ENCODE measurements at regions not wholly inside any gene's neighbourhood (a gene's known extent, or its start where the extent isn't known, plus 50 kb on each side); places are given as distances from the start of the nearest gene placed in this dataset.

DNA sequence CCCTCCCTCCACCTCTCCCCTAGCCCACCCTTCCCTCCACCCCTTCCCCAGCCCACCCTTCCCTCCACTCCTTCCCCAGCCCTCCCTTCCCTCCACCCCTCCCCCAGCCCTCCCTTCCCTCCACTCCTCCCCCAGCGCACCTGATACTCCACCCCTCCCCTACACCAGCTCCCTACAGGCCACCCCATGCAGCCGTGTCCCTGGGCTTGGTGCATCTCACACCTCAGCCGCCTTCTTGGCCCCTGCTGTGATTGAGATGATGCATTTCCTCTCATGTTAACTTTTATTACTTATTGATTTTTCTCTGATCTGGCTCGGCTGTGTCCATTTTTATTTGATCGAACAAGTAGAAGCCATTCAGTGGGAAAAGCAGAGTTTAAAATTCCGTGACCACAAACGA lies 243.8 kb downstream of the MATN1 start:
- 76% methylated on average over 7 of the region's 7 CpGs for WGBS
- Histone ChIP-seq H3K4me1 (ENCODE audit: control insufficient read depth in 4 of 4, insufficient read depth in 4 of 4, low read length in 3 of 4) (no peaks in the 10 kb centered on the region), H3K27me3 (ENCODE audit: control insufficient read depth in 4 of 4, insufficient read depth in 4 of 4, low read length in 3 of 4) (no peaks in the 10 kb centered on the region), H3K4me3 (ENCODE audit: low read depth in 1 of 3, low read length in 3 of 3) (no peak overlapping the region), H3K36me3 (ENCODE audit: control insufficient read depth in 4 of 4, insufficient read depth in 3 of 4, low read depth in 1 of 4, low read length in 3 of 4) (no peaks in the 10 kb centered on the region), H3K9ac (ENCODE audit: low read depth in 1 of 2, low read length in 2 of 2) (no peak overlapping the region), H3K9me3 (ENCODE audit: control insufficient read depth in 4 of 4, low read length in 3 of 4) (peaks cover 0 to 6% (median 0%) of the 10 kb centered on the region in 4 donors), H3K27ac (ENCODE audit: low read depth in 1 of 2, low read length in 2 of 2) (no peak overlapping the region)
- TF ChIP-seq SP1 (IDR thresholded peaks at IDR 0.05) (no peak), HNF4G (IDR thresholded peaks at IDR 0.05) (no peak), EGR1 (IDR thresholded peaks at IDR 0.05; ENCODE audit: low read depth in 2 of 2) (no peak), RXRA (IDR thresholded peaks at IDR 0.05) (no peak), YY1 (IDR thresholded peaks at IDR 0.05) (no peak), NR2F2 (IDR thresholded peaks at IDR 0.05) (no peak), GABPA (IDR thresholded peaks at IDR 0.05 in 1 of 2, conservative IDR thresholded peaks at IDR 0.05 in 1 of 2) (no peak), RAD21 (IDR thresholded peaks at IDR 0.05) (no peak), ZBTB33 (IDR thresholded peaks at IDR 0.05) (no peak), FOXA1 (IDR thresholded peaks at IDR 0.05) (no peak), MAX (IDR thresholded peaks at IDR 0.05) (no peak), HNF4A (conservative IDR thresholded peaks at IDR 0.05) (no peak), TAF1 (conservative IDR thresholded peaks at IDR 0.05) (no peak), FOXA2 (IDR thresholded peaks at IDR 0.05) (no peak), JUND (IDR thresholded peaks at IDR 0.05) (no peak)
- TF ChIP-seq, protein P1, sequence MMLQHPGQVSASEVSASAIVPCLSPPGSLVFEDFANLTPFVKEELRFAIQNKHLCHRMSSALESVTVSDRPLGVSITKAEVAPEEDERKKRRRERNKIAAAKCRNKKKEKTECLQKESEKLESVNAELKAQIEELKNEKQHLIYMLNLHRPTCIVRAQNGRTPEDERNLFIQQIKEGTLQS (IDR thresholded peaks at IDR 0.05): no peak
- TF ChIP-seq, protein P2, sequence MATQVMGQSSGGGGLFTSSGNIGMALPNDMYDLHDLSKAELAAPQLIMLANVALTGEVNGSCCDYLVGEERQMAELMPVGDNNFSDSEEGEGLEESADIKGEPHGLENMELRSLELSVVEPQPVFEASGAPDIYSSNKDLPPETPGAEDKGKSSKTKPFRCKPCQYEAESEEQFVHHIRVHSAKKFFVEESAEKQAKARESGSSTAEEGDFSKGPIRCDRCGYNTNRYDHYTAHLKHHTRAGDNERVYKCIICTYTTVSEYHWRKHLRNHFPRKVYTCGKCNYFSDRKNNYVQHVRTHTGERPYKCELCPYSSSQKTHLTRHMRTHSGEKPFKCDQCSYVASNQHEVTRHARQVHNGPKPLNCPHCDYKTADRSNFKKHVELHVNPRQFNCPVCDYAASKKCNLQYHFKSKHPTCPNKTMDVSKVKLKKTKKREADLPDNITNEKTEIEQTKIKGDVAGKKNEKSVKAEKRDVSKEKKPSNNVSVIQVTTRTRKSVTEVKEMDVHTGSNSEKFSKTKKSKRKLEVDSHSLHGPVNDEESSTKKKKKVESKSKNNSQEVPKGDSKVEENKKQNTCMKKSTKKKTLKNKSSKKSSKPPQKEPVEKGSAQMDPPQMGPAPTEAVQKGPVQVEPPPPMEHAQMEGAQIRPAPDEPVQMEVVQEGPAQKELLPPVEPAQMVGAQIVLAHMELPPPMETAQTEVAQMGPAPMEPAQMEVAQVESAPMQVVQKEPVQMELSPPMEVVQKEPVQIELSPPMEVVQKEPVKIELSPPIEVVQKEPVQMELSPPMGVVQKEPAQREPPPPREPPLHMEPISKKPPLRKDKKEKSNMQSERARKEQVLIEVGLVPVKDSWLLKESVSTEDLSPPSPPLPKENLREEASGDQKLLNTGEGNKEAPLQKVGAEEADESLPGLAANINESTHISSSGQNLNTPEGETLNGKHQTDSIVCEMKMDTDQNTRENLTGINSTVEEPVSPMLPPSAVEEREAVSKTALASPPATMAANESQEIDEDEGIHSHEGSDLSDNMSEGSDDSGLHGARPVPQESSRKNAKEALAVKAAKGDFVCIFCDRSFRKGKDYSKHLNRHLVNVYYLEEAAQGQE (IDR thresholded peaks at IDR 0.05): no peak
- TF ChIP-seq, protein P3, sequence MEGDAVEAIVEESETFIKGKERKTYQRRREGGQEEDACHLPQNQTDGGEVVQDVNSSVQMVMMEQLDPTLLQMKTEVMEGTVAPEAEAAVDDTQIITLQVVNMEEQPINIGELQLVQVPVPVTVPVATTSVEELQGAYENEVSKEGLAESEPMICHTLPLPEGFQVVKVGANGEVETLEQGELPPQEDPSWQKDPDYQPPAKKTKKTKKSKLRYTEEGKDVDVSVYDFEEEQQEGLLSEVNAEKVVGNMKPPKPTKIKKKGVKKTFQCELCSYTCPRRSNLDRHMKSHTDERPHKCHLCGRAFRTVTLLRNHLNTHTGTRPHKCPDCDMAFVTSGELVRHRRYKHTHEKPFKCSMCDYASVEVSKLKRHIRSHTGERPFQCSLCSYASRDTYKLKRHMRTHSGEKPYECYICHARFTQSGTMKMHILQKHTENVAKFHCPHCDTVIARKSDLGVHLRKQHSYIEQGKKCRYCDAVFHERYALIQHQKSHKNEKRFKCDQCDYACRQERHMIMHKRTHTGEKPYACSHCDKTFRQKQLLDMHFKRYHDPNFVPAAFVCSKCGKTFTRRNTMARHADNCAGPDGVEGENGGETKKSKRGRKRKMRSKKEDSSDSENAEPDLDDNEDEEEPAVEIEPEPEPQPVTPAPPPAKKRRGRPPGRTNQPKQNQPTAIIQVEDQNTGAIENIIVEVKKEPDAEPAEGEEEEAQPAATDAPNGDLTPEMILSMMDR (IDR thresholded peaks at IDR 0.05; ENCODE audit: low read depth, low read length, missing input control): no peak
- no peak for DNase-seq (ENCODE audit: low spot score)
